GM18519 (cell line): ENCODE measurements at regions not wholly inside any gene's neighbourhood (a gene's known extent, or its start where the extent isn't known, plus 50 kb on each side); places are given as distances from the start of the nearest gene placed in this dataset.

Experiments
- ATAC-seq: cut with Tn5 transposase; IDR thresholded peaks from one replicate; pipeline ENCODE4 v1.9.1; 2021; ENCODE audit warnings: mild to moderate bottlenecking, moderate library complexity; ENCODE audit not compliant: unreplicated experiment, low FRiP score

DNA sequence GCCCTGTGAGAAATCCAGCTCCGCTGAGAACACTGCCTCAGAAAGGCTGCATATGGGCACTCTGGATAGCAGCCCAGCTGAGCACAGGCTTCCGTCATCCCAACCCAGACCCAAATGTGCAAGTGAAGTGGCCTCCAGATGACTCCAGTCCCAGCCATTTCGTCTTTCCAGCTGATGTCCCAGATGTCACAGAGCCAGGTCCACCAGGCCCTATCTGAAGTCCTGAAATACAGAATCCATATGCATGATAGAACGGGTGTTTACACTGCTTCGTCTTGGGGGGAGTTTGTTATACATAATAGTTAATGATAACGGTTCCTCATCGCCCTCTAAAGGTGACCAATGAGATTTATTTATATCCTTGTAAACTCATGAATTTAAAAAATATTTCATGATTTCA, 72.6 kb upstream of the TRIM2 start:
- no peak for ATAC-seq

DNA sequence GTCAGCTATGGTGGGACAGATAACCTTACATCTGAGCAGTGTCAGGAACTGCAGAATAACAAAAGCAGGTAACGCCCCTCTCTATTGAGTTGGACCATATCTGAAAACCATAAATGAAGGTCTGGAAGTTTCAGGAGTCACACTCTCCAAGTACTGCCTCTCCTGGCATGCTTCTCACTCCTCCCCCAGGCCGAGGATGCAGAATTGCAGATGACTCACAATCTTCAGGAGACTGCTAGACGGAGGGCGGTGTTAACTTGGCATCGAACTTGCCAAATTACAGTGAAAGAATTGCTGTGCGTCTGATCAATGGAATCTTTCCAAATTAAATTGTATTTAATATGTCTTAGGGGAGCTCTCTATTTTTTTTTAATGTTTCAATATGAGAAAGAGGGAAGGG, 67.1 kb upstream of the TRIM2 start:
- no peak for ATAC-seq

DNA sequence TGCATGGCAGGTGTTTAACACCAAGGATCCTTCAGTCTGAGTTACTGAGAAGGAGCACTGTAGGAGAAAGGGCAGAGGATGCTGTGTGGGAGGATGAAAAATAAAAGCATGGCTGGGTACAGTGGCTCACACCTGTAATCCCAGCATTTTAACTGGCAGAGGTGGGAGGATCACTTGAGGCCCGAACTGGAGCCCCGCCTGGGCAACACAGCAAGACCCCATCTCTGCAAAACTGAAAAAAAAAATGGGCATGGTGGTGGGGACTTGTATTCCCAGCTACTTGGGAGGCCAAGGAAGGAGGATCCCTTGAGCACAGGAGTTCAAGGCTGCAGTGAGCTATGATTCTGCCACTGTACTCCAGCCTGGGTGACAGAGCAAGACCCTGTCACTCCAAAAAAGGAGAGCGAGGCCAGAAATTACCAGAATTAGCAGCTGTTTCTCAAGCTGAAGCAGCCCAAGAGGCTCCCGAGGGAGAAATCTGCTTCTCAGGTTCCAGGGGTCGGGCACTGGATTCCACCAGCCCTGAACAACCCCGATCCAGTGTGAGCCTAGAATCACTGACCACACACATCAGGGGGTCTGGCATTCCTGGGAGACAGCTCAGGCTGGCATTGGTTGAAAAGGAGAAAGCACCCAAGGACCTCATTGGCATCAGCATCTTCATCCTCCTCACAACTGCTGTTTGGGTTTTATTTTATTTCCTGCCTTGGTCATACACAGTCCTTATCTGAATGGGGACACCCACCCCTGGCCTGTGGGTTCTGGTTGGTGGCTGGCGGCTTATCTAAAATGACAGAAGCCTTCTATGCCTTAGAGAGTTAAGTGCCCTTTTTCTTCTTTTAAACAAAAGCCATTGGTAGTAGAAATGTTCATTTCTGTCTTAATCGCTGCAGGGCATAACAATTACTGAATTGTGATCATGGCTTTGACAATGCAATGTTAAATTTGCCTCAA, 66.3 kb upstream of the TRIM2 start:
- ATAC-seq, result no peak

- ATAC-seq, result no peak
Observed at GRCh38 chr4:153138736-153139135, 65.5 kb upstream of the TRIM2 start.

GRCh38 chr4:153140294-153140693, 63.9 kb upstream of the TRIM2 start:
- ATAC-seq, result no peak

DNA sequence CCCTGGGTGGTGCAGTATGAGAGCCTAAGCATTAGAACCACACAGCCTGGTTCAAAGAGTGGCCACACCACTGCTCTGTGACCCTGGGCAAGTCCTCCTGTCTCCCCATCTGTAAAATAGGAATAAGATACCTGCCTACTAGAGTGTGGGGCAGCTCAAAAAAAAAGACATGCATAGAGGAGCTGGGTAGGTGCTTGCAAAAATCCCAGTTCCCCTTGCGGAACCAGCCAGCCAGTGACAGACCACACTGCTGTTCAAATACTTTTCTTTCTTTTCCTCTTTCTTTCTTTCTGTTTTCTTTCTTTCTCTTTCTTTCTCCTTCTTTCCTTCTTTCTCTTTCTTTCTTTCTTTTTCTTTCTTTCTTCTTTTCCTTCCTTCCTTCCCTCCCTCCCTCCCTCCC, 63.0 kb upstream of the TRIM2 start:
- ATAC-seq, result no peak

DNA sequence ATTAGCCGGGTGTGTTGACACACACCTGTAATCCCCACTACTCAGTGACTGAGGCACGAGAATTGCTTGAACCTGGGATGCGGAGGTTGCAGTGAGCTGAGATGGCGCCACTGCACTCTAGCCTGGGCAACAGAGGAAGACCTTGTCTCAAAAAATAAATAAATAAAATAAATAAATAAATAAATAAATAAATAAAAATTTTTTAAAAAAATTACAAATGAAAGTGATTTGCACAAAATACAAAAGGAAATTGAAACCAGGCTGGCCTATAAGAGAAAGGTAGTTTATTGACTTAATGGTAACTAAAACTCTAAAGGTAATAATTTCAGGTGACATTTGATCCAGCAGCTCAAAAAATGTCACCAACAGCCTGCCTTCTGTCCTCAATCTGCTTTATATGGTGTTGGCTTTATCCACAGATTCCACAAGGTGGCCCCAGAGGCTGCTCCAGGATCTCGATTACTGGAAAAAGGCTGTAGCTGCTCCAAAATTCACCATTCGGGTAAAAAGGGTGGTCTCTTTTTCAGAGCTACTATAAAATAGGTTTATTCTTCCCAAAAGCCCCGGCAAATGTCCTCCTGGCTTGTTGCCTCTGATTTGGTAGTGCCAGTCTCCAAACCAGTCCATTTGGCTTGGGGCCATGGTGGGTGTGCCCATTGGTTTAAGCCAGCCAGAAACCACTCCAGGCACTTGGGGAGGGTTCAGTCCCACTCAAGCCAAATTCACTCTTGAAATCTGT, 61.4 kb upstream of the TRIM2 start:
- ATAC-seq, result no peak

GRCh38 chr4:153143527-153144348, 60.5 kb upstream of the TRIM2 start:
- ATAC-seq, result no peak

DNA sequence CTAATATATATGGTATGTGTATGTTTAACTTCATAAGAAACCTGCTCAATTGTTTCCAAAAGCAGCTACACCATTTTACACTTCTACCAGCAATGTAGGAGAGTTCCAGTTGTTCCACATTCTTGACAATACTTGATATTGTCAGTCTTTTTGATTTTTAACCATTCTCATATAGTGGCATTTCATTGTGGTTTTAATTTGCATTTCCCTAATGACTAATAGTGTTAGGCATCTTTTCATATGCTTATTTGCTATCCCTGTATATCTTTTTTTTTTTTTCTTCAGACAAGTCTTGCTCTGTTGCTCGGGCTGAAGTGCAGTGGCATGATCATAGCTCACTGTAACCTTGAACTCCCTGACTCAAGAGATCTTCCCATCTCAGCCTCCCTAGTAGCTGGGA, 58.2 kb upstream of the TRIM2 start:
- no peak for ATAC-seq

GRCh38 chr4:153146961-153147360, 57.3 kb upstream of the TRIM2 start:
- no peak for ATAC-seq

- no peak for ATAC-seq
Observed at GRCh38 chr4:153148791-153149190, 55.5 kb upstream of the TRIM2 start.

DNA sequence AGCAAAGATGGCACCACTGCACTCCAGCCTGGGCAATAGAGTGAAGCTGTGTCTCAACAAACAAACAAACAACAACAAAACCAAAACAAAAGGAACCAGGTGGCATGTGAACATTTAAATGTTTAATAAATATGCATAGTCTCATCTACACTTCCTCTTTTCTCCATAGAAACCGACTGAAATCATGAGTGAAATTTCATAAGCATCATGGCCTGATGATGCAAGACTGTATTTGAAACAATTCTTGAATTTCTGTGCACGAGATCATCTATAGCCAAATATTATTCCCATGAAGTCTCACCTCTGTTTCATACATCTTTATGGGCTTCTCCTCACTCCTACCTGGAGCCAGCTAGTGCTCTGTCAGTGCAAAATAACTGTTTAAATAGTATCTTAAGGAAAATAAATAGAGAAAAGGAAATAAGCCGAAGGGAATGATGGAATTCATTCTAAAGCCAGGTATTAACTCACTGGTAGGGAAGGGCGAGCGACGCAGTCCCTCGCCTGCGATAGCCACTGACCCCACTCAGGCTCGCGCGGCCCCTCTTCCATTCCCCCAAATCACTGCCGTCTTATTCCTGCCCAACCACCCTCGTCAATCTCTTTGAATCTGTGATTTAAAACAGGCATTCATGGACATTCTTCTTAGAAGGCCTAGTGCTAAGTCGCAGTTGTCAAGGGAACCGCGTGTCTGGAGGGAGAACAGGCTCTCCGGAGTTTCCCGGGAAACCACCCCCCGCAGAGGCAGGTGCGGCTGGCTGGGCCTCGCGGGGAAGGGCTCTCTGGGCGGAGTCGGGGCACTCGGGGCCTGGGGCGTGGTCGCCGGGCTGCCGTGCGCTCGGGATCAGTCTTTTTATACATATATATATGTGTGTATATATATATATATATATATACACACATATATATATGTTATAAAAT, 52.4 kb upstream of the TRIM2 start:
- no peak for ATAC-seq

DNA sequence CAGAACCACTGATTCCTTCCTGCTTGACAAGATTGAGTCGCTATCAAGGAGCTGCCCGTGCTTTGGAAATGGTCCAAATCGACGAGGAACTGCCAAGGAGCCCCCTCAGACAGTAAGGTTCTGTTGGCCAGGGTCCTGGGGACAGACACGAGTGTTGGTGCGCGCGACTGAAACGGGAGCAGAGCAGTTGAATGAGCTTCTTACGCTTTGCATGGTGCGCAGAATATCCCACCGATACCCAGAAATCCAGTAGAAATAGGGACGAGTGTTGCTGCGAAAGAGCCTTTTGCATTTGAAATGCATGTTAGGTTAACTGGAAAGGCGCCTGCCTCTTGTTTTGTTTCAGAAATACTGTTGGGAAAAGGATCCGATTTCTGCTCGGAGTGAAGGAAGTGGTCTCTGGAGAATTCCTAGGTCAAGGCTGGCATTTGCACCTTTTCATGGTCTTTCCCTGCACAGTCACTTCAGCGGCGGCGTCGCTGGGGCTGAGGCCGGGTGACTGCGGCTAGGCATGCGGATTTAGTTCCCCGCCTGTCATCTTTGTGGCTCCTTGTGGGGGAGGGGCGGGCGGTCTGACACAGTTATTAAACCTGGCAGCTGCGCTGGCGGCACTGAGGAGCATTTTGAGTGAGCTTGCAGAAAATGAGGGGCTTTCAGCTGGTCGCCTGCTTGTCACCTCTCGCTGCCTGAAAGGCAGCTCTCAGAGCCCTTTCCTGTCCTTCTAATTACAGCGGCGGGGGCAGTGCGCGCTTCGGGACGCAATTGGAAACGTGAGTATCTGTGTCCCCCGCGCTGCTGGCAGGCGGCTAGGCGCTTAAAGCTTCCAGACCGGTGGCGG, 51.5 kb upstream of the TRIM2 start:
- ATAC-seq, result peak; percentile 19

GRCh38 chr4:153153339-153153871, 50.8 kb upstream of the TRIM2 start:
- peak; percentile 56 for ATAC-seq

GRCh38 chr4:153154007-153154975, 50.0 kb upstream of the TRIM2 start:
- no peak for ATAC-seq
